Tibial nerve (tissue), 3 donors: ENCODE measurements at regions not wholly inside any gene's neighbourhood (a gene's known extent, or its start where the extent isn't known, plus 50 kb on each side); places are given as distances from the start of the nearest gene placed in this dataset.

ENCODE experiments used
- POLR2A ChIP-seq, 2 donors: fragments of 450-650 bp; IDR thresholded peaks; one replicate each; pipeline ENCODE4 v1.6.1; 2017; ENCODE audit warnings: antibody characterized with exemption in 2 of 2, mild to moderate bottlenecking in 2 of 2, moderate library complexity in 2 of 2
- TF ChIP-seq, protein P1 (sequence below), 5 experiments: fragments of 200-600 bp in 3 of 5; fragments of 450-650 bp in 2 of 5; sonication (generic) in 3 of 5; IDR thresholded peaks; one replicate each; pipeline ENCODE4 v1.5.1; 2016 to 2019; ENCODE audit warnings: antibody characterized with exemption in 5 of 5, mild to moderate bottlenecking in 3 of 5, moderate library complexity in 2 of 5

GRCh38 chr4:81981218-81981617, 392.6 kb downstream of the HNRNPD start:
- TF ChIP-seq, protein P1, sequence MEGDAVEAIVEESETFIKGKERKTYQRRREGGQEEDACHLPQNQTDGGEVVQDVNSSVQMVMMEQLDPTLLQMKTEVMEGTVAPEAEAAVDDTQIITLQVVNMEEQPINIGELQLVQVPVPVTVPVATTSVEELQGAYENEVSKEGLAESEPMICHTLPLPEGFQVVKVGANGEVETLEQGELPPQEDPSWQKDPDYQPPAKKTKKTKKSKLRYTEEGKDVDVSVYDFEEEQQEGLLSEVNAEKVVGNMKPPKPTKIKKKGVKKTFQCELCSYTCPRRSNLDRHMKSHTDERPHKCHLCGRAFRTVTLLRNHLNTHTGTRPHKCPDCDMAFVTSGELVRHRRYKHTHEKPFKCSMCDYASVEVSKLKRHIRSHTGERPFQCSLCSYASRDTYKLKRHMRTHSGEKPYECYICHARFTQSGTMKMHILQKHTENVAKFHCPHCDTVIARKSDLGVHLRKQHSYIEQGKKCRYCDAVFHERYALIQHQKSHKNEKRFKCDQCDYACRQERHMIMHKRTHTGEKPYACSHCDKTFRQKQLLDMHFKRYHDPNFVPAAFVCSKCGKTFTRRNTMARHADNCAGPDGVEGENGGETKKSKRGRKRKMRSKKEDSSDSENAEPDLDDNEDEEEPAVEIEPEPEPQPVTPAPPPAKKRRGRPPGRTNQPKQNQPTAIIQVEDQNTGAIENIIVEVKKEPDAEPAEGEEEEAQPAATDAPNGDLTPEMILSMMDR (IDR thresholded peaks at IDR 0.05): no peak
- no peak for TF ChIP-seq POLR2A (IDR thresholded peaks at IDR 0.05)
